AG09319 (cell line): ENCODE measurements at regions not wholly inside any gene's neighbourhood (a gene's known extent, or its start where the extent isn't known, plus 50 kb on each side); places are given as distances from the start of the nearest gene placed in this dataset.

Source experiments
- DNase-seq: peaks from one replicate; pipeline ENCODE4 v3.0.0-alpha.2; 2010; ENCODE audit warnings: low read depth; ENCODE audit errors: extremely low read depth
- CTCF ChIP-seq: IDR thresholded peaks from 2 replicates; pipeline ENCODE4 v1.5.1; 2011; ENCODE audit warnings: low read depth, mild to moderate bottlenecking, inconsistent platforms, low read length, moderate library complexity

GRCh38 chr12:84247931-84248330 lies 664.7 kb downstream of the SLC6A15 start:
- no peak for DNase-seq
- no peak for TF ChIP-seq CTCF

- TF ChIP-seq CTCF, result no peak
- no peak for DNase-seq
Measured at GRCh38 chr12:84243686-84244085, 668.9 kb downstream of the SLC6A15 start.

GRCh38 chr12:84222841-84223240 lies 689.8 kb downstream of the SLC6A15 start:
- no peak for DNase-seq
- TF ChIP-seq CTCF, result no peak

GRCh38 chr12:84218406-84218805 lies 694.2 kb downstream of the SLC6A15 start:
- DNase-seq, result no peak
- no peak for TF ChIP-seq CTCF

- no peak for TF ChIP-seq CTCF
- DNase-seq, result peak; percentile 7
Measured at GRCh38 chr12:84201976-84202375, 710.6 kb downstream of the SLC6A15 start.

- DNase-seq, result no peak
- no peak for TF ChIP-seq CTCF
Measured at GRCh38 chr12:84198294-84198946, 714.2 kb downstream of the SLC6A15 start.

GRCh38 chr12:84191779-84192178 lies 720.8 kb downstream of the SLC6A15 start:
- TF ChIP-seq CTCF, result no peak
- DNase-seq, result no peak
